HG03060 (cell line): ENCODE measurements at regions not wholly inside any gene's neighbourhood (a gene's known extent, or its start where the extent isn't known, plus 50 kb on each side); places are given as distances from the start of the nearest gene placed in this dataset.

Experiments used
- ATAC-seq: cut with Tn5 transposase; IDR thresholded peaks from one replicate; pipeline ENCODE4 v1.9.1; 2021; ENCODE audit warnings: low read depth, moderate number of reproducible peaks; ENCODE audit not compliant: unreplicated experiment

- no peak for ATAC-seq
These were observed 638.1 kb downstream of the ACTL7B start for GRCh38 chr9:108217431-108218349.

GRCh38 chr9:108213511-108213910, 642.3 kb downstream of the ACTL7B start:
- ATAC-seq = no peak

GRCh38 chr9:108212184-108212583, 643.6 kb downstream of the ACTL7B start:
- ATAC-seq = no peak

GRCh38 chr9:108211411-108211955, 644.3 kb downstream of the ACTL7B start:
- no peak for ATAC-seq

- ATAC-seq = no peak
These were observed 646.6 kb downstream of the ACTL7B start for GRCh38 chr9:108209132-108209685.

- ATAC-seq = no peak
These were observed 648.1 kb downstream of the ACTL7B start for GRCh38 chr9:108207561-108208165.

GRCh38 chr9:108205276-108205675, 650.5 kb downstream of the ACTL7B start:
- no peak for ATAC-seq

GRCh38 chr9:108197899-108198298, 657.9 kb downstream of the ACTL7B start:
- no peak for ATAC-seq

GRCh38 chr9:108197008-108197365, 658.8 kb downstream of the ACTL7B start:
- no peak for ATAC-seq

GRCh38 chr9:108196332-108197007, 659.3 kb downstream of the ACTL7B start:
- no peak for ATAC-seq

GRCh38 chr9:108194154-108194553, 661.6 kb downstream of the ACTL7B start:
- ATAC-seq = no peak

GRCh38 chr9:108193026-108193710, 662.6 kb downstream of the ACTL7B start:
- ATAC-seq = no peak

GRCh38 chr9:108191065-108191464, 664.7 kb downstream of the ACTL7B start:
- no peak for ATAC-seq

- ATAC-seq = no peak
These were observed 666.8 kb downstream of the ACTL7B start for GRCh38 chr9:108188976-108189375.

GRCh38 chr9:108188482-108188881, 667.3 kb downstream of the ACTL7B start:
- ATAC-seq = no peak

- no peak for ATAC-seq
These were observed 669.0 kb downstream of the ACTL7B start for GRCh38 chr9:108186642-108187395.

GRCh38 chr9:108185613-108186012, 670.2 kb downstream of the ACTL7B start:
- no peak for ATAC-seq

GRCh38 chr9:108184941-108185340, 670.8 kb downstream of the ACTL7B start:
- no peak for ATAC-seq

GRCh38 chr9:108184009-108184408, 671.8 kb downstream of the ACTL7B start:
- no peak for ATAC-seq
